ENCODE measurements at regions not wholly inside any gene's neighbourhood (a gene's known extent, or its start where the extent isn't known, plus 50 kb on each side); places are given as distances from the start of the nearest gene placed in this dataset.

GRCh38 chr2:166609183-166609959 is 115.3 kb upstream of the SCN7A start:
- H3K27ac ChIP-seq (ENCODE audit: low read length), result no peak overlapping the region
- no peak overlapping the region for H3K4me3 ChIP-seq (ENCODE audit: low read length)
- no peak overlapping the region for H3K9ac ChIP-seq (ENCODE audit: low read length)
- H3K36me3 ChIP-seq (ENCODE audit: control insufficient read depth, low read depth, low read length), result no peaks in the 10 kb centered on the region
- peaks cover 12% of the 10 kb centered on the region for H3K4me1 ChIP-seq (ENCODE audit: control insufficient read depth, low read depth, low read length)
- no peaks in the 10 kb centered on the region for H3K27me3 ChIP-seq (ENCODE audit: control insufficient read depth, insufficient read depth, low read length)
- no peaks in the 10 kb centered on the region for H3K9me3 ChIP-seq (ENCODE audit: control insufficient read depth, low read depth, low read length)

GRCh38 chr2:166607880-166608279 is 113.8 kb upstream of the SCN7A start:
- Histone ChIP-seq H3K9me3 (ENCODE audit: control insufficient read depth, low read depth, low read length) (no peaks in the 10 kb centered on the region), H3K4me1 (ENCODE audit: control insufficient read depth, low read depth, low read length) (peaks cover 5% of the 10 kb centered on the region), H3K36me3 (ENCODE audit: control insufficient read depth, low read depth, low read length) (no peaks in the 10 kb centered on the region), H3K9ac (ENCODE audit: low read length) (no peak overlapping the region), H3K27me3 (ENCODE audit: control insufficient read depth, insufficient read depth, low read length) (no peaks in the 10 kb centered on the region), H3K27ac (ENCODE audit: low read length) (no peak overlapping the region), H3K4me3 (ENCODE audit: low read length) (no peak overlapping the region)

GRCh38 chr2:166593403-166593802 is 99.4 kb upstream of the SCN7A start:
- Histone ChIP-seq H3K4me1 (ENCODE audit: control insufficient read depth, low read depth, low read length) (no peaks in the 10 kb centered on the region), H3K9me3 (ENCODE audit: control insufficient read depth, low read depth, low read length) (peaks cover 6% of the 10 kb centered on the region), H3K9ac (ENCODE audit: low read length) (no peak overlapping the region), H3K36me3 (ENCODE audit: control insufficient read depth, low read depth, low read length) (no peaks in the 10 kb centered on the region), H3K4me3 (ENCODE audit: low read length) (no peak overlapping the region), H3K27me3 (ENCODE audit: control insufficient read depth, insufficient read depth, low read length) (no peaks in the 10 kb centered on the region), H3K27ac (ENCODE audit: low read length) (no peak overlapping the region)

GRCh38 chr2:166592750-166593149 is 98.7 kb upstream of the SCN7A start:
- Histone ChIP-seq H3K9ac (ENCODE audit: low read length) (no peak overlapping the region), H3K27me3 (ENCODE audit: control insufficient read depth, insufficient read depth, low read length) (no peaks in the 10 kb centered on the region), H3K27ac (ENCODE audit: low read length) (no peak overlapping the region), H3K4me3 (ENCODE audit: low read length) (no peak overlapping the region), H3K4me1 (ENCODE audit: control insufficient read depth, low read depth, low read length) (no peaks in the 10 kb centered on the region), H3K9me3 (ENCODE audit: control insufficient read depth, low read depth, low read length) (peaks cover 3% of the 10 kb centered on the region), H3K36me3 (ENCODE audit: control insufficient read depth, low read depth, low read length) (no peaks in the 10 kb centered on the region)

- H3K27ac ChIP-seq (ENCODE audit: low read length), result no peak overlapping the region
- H3K36me3 ChIP-seq (ENCODE audit: control insufficient read depth, low read depth, low read length), result no peaks in the 10 kb centered on the region
- no peaks in the 10 kb centered on the region for H3K27me3 ChIP-seq (ENCODE audit: control insufficient read depth, insufficient read depth, low read length)
- H3K4me1 ChIP-seq (ENCODE audit: control insufficient read depth, low read depth, low read length), result no peaks in the 10 kb centered on the region
- no peak overlapping the region for H3K9ac ChIP-seq (ENCODE audit: low read length)
- H3K4me3 ChIP-seq (ENCODE audit: low read length), result no peak overlapping the region
- no peaks in the 10 kb centered on the region for H3K9me3 ChIP-seq (ENCODE audit: control insufficient read depth, low read depth, low read length)
Measured at GRCh38 chr2:166591226-166591625, 97.2 kb upstream of the SCN7A start.

GRCh38 chr2:166573391-166573790 is 79.3 kb upstream of the SCN7A start:
- Histone ChIP-seq H3K4me1 (ENCODE audit: control insufficient read depth, low read depth, low read length) (peaks cover 17% of the 10 kb centered on the region), H3K9ac (ENCODE audit: low read length) (no peak overlapping the region), H3K9me3 (ENCODE audit: control insufficient read depth, low read depth, low read length) (no peaks in the 10 kb centered on the region), H3K4me3 (ENCODE audit: low read length) (peak overlapping the region; percentile 17), H3K27me3 (ENCODE audit: control insufficient read depth, insufficient read depth, low read length) (no peaks in the 10 kb centered on the region), H3K36me3 (ENCODE audit: control insufficient read depth, low read depth, low read length) (no peaks in the 10 kb centered on the region), H3K27ac (ENCODE audit: low read length) (no peak overlapping the region)

GRCh38 chr2:166572937-166573336 is 78.9 kb upstream of the SCN7A start:
- Histone ChIP-seq H3K27ac (ENCODE audit: low read length) (no peak overlapping the region), H3K9me3 (ENCODE audit: control insufficient read depth, low read depth, low read length) (no peaks in the 10 kb centered on the region), H3K36me3 (ENCODE audit: control insufficient read depth, low read depth, low read length) (no peaks in the 10 kb centered on the region), H3K9ac (ENCODE audit: low read length) (no peak overlapping the region), H3K4me1 (ENCODE audit: control insufficient read depth, low read depth, low read length) (peaks cover 17% of the 10 kb centered on the region), H3K4me3 (ENCODE audit: low read length) (peak overlapping the region; percentile 17), H3K27me3 (ENCODE audit: control insufficient read depth, insufficient read depth, low read length) (no peaks in the 10 kb centered on the region)

- Histone ChIP-seq H3K9me3 (ENCODE audit: control insufficient read depth, low read depth, low read length) (no peaks in the 10 kb centered on the region), H3K36me3 (ENCODE audit: control insufficient read depth, low read depth, low read length) (no peaks in the 10 kb centered on the region)
Measured at GRCh38 chr2:166568409-166568808, 74.4 kb upstream of the SCN7A start.

GRCh38 chr2:166565501-166565900 is 71.5 kb upstream of the SCN7A start:
- no peak overlapping the region for H3K9ac ChIP-seq (ENCODE audit: low read length)
- no peaks in the 10 kb centered on the region for H3K27me3 ChIP-seq (ENCODE audit: control insufficient read depth, insufficient read depth, low read length)
- no peak overlapping the region for H3K4me3 ChIP-seq (ENCODE audit: low read length)
- H3K9me3 ChIP-seq (ENCODE audit: control insufficient read depth, low read depth, low read length), result no peaks in the 10 kb centered on the region
- H3K36me3 ChIP-seq (ENCODE audit: control insufficient read depth, low read depth, low read length), result no peaks in the 10 kb centered on the region
- H3K27ac ChIP-seq (ENCODE audit: low read length), result no peak overlapping the region
- no peaks in the 10 kb centered on the region for H3K4me1 ChIP-seq (ENCODE audit: control insufficient read depth, low read depth, low read length)

More at GRCh38 chr2:166568409-166568808, 74.4 kb upstream of the SCN7A start:
- no peaks in the 10 kb centered on the region for H3K27me3 ChIP-seq (ENCODE audit: control insufficient read depth, insufficient read depth, low read length)
- peaks cover 11% of the 10 kb centered on the region for H3K4me1 ChIP-seq (ENCODE audit: control insufficient read depth, low read depth, low read length)
- no peak overlapping the region for H3K9ac ChIP-seq (ENCODE audit: low read length)
- no peak overlapping the region for H3K27ac ChIP-seq (ENCODE audit: low read length)
- no peak overlapping the region for H3K4me3 ChIP-seq (ENCODE audit: low read length)

GRCh38 chr2:166563894-166564293 is 69.8 kb upstream of the SCN7A start:
- Histone ChIP-seq H3K4me3 (ENCODE audit: low read length) (no peak overlapping the region), H3K27me3 (ENCODE audit: control insufficient read depth, insufficient read depth, low read length) (no peaks in the 10 kb centered on the region), H3K36me3 (ENCODE audit: control insufficient read depth, low read depth, low read length) (no peaks in the 10 kb centered on the region), H3K9me3 (ENCODE audit: control insufficient read depth, low read depth, low read length) (no peaks in the 10 kb centered on the region), H3K4me1 (ENCODE audit: control insufficient read depth, low read depth, low read length) (no peaks in the 10 kb centered on the region), H3K9ac (ENCODE audit: low read length) (no peak overlapping the region), H3K27ac (ENCODE audit: low read length) (no peak overlapping the region)

- no peak overlapping the region for H3K4me3 ChIP-seq (ENCODE audit: low read length)
Measured at GRCh38 chr2:166560022-166560421, 66.0 kb upstream of the SCN7A start.

GRCh38 chr2:166550923-166551322 is 56.9 kb upstream of the SCN7A start:
- H3K27ac ChIP-seq (ENCODE audit: low read length), result no peak overlapping the region
- no peaks in the 10 kb centered on the region for H3K27me3 ChIP-seq (ENCODE audit: control insufficient read depth, insufficient read depth, low read length)
- no peaks in the 10 kb centered on the region for H3K36me3 ChIP-seq (ENCODE audit: control insufficient read depth, low read depth, low read length)
- H3K4me3 ChIP-seq (ENCODE audit: low read length), result no peak overlapping the region
- no peaks in the 10 kb centered on the region for H3K9me3 ChIP-seq (ENCODE audit: control insufficient read depth, low read depth, low read length)
- no peak overlapping the region for H3K9ac ChIP-seq (ENCODE audit: low read length)
- no peaks in the 10 kb centered on the region for H3K4me1 ChIP-seq (ENCODE audit: control insufficient read depth, low read depth, low read length)

More at GRCh38 chr2:166560022-166560421, 66.0 kb upstream of the SCN7A start:
- H3K9ac ChIP-seq (ENCODE audit: low read length), result no peak overlapping the region
- H3K36me3 ChIP-seq (ENCODE audit: control insufficient read depth, low read depth, low read length), result no peaks in the 10 kb centered on the region
- H3K27ac ChIP-seq (ENCODE audit: low read length), result no peak overlapping the region
- H3K9me3 ChIP-seq (ENCODE audit: control insufficient read depth, low read depth, low read length), result no peaks in the 10 kb centered on the region
- H3K4me1 ChIP-seq (ENCODE audit: control insufficient read depth, low read depth, low read length), result no peaks in the 10 kb centered on the region
- no peaks in the 10 kb centered on the region for H3K27me3 ChIP-seq (ENCODE audit: control insufficient read depth, insufficient read depth, low read length)
